GM19035 (cell line): ENCODE measurements at regions not wholly inside any gene's neighbourhood (a gene's known extent, or its start where the extent isn't known, plus 50 kb on each side); places are given as distances from the start of the nearest gene placed in this dataset.

Experiments used
- ATAC-seq: cut with Tn5 transposase; IDR thresholded peaks from one replicate; pipeline ENCODE4 v1.9.1; 2021; ENCODE audit not compliant: unreplicated experiment

DNA sequence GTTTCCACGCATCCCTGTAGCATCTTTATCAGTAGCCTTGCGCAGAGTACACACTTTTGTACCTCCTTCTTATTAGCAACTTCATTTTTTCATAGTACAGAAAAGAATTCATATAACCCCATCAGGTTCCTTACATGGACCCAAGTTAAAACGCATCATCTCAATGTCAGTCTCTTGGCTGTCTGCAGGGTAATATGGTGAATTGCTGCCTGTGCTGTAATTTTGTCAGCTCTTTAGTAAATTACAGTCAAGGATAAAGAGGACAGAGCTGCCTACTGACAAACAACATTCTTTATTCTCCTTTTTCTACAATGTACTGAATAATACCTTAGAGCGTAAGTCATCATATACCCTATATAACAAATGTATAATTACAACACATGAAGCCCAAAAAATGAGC, 222.5 kb downstream of the MRPL39 start:
- ATAC-seq = no peak

DNA sequence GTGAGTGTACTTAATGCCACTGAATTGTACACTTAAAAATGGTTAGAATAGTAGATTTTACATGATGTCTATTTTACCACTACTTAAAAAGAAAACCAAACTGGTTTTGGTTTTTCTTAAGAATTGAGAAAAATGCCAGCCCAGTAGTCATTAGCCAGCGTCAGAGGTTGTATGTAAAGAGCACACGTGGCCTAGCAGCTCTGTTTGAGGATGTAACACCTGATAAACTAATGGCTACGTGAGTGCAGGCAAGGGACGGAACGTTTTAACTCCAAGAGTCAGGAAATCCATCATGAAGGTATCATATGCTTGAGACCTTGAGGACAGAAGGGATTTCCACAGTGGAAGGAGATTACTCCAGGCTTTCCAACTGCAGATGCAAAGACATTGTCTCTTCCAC, 223.7 kb downstream of the MRPL39 start:
- ATAC-seq = no peak

- ATAC-seq = no peak
Observed at GRCh38 chr21:25381936-25382452, 225.3 kb downstream of the MRPL39 start.

- ATAC-seq = no peak
Observed at GRCh38 chr21:25375675-25376074, 231.6 kb downstream of the MRPL39 start.

DNA sequence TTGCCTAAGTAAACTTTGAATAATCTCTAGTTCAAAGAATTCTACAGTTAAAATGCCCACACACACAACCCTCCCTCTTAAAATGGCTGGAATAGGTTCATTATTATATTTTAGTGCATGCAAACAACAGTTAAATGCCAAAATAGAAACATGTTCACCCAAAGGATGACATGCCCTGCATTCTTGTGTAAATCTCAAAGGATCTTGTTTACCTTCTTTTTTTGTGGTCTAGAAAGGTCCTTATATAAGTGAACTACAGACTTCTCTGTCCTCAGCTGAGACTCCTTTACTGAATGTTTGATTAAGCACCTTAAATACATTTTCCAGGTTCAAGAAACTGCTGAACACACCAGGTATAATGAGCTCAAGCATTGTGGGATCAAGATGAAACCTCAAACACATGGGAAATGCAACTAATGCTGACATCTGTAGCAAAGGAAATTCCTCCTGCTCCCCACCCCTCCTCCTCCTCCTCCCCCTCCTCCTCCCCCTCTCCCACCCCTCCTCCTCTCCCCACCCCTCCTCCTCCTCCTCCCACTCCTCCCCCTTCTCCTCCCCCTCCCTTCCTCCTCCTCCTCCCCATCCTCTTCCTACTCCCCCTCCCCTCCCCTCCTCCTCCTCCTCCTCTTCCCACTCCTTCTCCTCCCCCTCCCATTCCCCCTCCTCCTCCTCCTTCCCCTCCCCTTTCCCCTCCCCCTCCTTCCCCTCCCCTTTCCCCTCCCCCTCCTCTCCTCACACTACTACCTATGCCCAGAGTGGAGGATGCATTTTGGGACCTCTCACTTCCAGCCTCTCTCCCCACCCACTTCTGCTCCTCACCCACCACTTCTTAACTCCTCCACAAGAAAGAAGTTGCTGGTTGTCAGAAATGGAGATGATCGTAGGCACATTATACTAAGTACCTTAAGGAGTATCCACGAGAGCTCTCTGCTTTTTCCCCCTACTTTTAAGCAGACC, 233.9 kb downstream of the MRPL39 start:
- ATAC-seq = no peak

- ATAC-seq = no peak
Observed at GRCh38 chr21:25371841-25372425, 235.3 kb downstream of the MRPL39 start.

- no peak for ATAC-seq
Observed at GRCh38 chr21:25370311-25370744, 237.0 kb downstream of the MRPL39 start.

DNA sequence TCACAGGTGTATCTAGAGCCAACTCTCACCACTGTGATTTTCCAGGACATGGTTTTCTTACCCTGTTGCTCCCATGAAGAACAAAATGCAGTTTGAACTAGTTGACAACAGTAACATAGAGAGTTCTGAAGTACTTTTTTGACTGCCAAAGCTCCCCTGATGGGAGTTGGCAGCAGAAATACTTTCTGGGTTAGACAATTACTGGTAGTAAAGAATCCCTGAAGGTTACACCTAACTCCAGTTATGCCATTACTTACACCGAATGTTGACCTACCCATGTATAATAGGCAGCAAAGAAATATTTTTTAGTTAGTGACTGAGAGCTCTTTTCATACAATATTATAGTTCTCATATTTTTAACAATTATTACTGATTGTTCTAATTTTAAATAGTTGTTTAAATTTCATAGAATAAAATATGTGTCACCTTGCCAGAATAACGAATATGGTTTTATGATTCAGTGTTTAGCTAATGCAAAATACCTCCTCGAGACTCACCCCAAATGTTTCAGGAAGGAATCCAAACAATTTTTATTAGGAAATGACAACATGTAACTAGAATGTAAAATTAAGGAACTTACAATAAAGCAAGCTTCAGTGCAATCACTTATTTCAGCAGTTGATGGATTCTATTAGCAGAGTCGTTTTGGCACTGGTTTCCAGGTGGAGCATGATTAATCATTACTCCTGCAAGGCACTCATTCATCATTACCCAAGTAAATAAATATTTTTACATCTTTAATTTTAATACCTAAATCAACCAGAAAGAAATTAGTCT, 237.6 kb downstream of the MRPL39 start:
- no peak for ATAC-seq

- ATAC-seq = no peak
Observed at GRCh38 chr21:25368531-25368930, 238.8 kb downstream of the MRPL39 start.

DNA sequence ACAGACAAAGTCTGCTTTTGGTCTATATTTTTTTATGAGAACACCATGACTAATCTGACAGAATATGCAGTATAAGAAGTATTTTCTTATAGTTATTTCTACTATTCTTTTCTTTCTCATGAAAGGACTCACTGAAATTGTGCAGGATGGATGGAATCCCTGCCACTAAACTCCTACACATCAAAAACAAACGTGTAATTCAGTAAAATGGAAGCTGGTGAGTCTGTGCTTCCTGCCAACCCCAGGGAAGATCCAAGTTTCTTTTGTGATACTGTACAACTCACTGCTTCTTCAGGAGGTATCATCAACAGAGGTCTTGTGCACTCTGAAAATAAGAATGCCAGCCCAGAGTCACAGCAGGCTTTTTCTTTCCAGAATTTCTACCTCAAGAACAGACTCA, 241.2 kb downstream of the MRPL39 start:
- no peak for ATAC-seq

DNA sequence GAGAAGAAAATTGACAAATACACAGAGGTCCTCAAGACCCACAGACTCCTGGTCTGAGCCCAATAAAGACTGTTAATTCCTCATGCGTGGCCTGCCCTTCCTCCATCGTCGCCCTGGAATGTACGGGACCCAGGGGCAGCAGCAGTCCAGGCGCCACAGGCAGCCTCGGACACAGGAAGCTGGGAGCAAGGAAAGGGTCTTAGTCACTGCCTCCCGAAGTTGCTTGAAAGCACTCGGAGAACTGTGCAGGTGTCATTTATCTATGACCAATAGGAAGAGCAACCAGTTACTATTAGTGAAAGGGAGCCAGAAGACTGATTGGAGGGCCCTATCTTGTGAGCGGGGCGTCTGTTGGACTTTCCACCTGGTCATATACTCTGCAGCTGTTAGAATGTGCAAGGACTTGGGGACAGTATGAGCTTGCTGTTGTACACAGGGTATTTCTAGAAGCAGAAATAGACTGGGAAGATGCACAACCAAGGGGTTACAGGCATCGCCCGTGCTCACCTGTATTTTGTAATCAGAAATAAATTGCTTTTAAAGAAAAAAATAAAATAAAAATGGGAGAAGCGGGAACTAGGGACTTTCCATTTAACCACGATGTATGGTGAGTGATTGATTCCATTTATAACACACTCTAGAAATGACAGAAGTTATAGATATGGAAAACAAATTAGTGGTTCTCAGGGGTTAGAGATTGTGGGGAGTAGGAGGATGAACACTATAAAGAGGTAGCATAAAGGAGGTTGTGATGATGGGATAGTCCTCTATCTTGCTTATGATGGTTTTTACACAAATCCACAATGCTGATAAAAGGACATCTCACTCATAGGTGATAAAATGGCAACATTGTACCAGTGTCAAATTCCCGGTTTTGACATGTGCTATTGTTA, 244.7 kb downstream of the MRPL39 start:
- no peak for ATAC-seq

DNA sequence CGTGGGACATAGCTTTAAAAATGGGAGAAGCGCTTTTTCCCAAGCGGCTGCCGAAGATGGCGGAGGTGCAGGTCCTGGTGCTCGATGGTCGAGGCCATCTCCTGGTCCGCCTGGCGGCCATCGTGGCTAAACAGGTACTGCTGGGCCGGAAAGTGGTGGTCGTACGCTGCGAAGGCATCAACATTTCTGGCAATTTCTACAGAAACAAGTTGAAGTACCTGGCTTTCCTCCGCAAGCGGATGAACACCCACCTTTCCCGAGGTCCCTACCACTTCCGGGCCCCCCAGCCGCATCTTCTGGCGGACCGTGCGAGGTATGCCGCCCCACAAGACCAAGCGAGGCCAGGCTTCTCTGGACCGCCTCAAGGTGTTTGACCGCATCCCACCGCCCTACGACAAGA, 245.5 kb downstream of the MRPL39 start:
- ATAC-seq = no peak

- no peak for ATAC-seq
Observed at GRCh38 chr21:25361097-25361496, 246.2 kb downstream of the MRPL39 start.

DNA sequence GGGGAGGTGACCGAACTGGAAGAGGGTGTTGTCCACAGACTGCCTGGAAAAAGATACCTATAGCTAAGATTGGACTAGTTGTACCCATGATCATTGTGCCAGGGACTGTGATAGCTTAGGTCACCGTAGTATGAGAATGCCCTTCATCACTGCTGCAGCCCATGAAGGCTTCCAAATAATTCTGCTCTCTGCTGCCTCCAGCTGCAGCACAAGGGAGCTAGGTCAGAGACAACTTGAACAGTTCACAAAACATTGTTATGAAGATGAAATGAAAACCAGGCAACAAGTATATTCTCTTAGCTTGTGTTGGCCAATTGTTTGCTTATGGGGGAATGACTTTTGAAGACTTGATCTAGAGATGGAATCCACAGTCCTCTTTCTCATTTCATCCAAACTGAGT, 246.7 kb downstream of the MRPL39 start:
- no peak for ATAC-seq

DNA sequence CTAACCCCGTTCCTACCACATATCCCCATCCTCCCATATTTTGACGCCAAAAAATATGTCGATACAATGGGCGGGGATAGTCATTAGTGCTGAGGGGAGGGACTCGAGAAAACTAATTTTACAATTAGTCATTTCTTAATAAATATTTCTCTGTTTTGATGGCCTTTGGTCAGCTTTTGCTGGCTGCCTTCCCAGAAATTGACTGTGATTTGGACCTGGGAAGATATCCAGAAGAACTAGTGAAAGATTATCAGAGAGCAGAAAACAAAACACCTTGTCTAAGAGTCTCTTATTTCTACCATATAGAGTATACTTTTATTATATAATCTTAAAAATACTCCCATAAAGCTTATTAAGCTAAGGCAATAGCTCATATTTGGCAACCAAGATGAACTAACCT, 247.6 kb downstream of the MRPL39 start:
- no peak for ATAC-seq

DNA sequence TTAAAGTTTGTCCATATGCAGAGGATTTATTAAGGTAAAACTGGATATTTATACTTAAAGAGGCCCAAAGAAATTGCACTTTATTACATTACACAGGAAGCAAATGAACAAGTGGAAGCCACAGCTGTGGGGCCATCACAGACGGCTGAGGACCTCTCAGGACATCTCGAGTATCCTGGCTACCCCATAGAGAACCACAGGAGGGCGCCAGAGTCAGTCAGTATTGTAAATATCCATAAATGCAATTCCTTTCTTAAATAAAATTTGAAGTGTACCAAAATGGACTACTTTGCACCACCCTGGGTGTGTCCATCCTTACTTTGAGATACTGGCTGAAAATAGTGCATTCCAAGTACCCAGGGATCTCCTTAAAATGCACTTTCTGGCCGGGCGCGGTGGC, 257.2 kb downstream of the MRPL39 start:
- ATAC-seq = no peak

- ATAC-seq = no peak
Observed at GRCh38 chr21:25343774-25344545, 263.3 kb downstream of the MRPL39 start.

DNA sequence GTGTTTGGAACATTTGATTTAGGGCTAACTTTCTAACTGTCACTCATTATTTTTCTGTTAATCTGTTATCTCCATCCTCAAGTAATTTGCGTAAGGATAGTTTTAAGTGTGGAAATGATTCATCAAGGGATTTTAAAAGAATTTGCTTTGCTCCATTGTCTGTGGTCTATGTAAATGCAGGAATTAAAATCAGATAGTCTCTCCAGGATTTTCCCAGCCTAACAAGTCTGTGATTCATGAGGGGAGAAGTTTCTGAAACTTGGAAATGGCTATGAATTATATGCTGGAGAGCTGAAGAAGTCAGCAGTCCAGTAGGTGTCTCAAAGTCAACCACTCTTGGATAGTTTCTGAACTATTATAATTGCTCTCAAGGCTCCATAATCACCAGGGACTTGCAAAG, 264.5 kb downstream of the MRPL39 start:
- no peak for ATAC-seq

GRCh38 chr21:25341981-25342380, 265.3 kb downstream of the MRPL39 start:
- ATAC-seq = no peak

DNA sequence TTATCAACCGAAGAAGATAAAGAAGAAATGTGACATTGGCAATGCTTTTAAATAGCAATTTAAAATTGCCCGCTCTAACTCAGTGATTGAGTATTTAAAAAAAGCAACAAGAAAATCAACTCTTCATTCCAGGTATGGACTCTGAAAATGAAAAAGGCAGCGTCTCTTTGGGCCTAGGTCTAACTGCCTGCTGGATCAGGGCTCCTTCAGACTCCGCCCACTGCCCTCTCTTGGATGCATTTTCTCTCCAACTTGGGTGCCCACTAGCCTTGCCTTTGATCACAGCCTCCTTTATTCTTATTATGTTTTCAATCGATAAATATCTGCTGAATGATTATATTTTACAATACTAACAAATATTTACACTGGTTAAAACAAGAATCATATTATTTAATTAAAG, 268.9 kb downstream of the MRPL39 start:
- no peak for ATAC-seq
